SK-N-SH (cell line): ENCODE measurements at regions not wholly inside any gene's neighbourhood (a gene's known extent, or its start where the extent isn't known, plus 50 kb on each side); places are given as distances from the start of the nearest gene placed in this dataset.

ENCODE experiments used
- CTCF ChIA-PET: fragments of 300-600, 350-600 bp; formaldehyde crosslinking; extraction: SDS; loops from one replicate; lab custom pipeline; 2021; lab: Yijun Ruan, JAX
- POLR2A ChIA-PET: fragments of 350-600 bp; sonication (Branson Sonifier 250); formaldehyde crosslinking; extraction: SDS; loops from one replicate; lab custom pipeline; 2020; ENCODE audit warnings: antibody characterized with exemption, inconsistent platforms; lab: Yijun Ruan, JAX
- DNase-seq: peaks from one replicate; pipeline ENCODE4 v3.0.0; 2012
- H2AFZ ChIP-seq: fragments of 200-600 bp; sonication (generic); 2 replicates; pipeline ENCODE4 v1.8.1; 2016; ENCODE audit warnings: antibody characterized with exemption, mild to moderate bottlenecking, low read depth
- H3F3A ChIP-seq: fragments of 200-600 bp; sonication (generic); replicated peaks from 2 replicates; pipeline ENCODE3; 2016; ENCODE audit warnings: antibody characterized with exemption, mild to moderate bottlenecking; ENCODE audit not compliant: insufficient read depth
- H3K27ac ChIP-seq, 2 experiments: fragments of 200-500 bp in 1 of 2; fragments of 200-600 bp in 1 of 2; sonication (Bioruptor generic) in 1 of 2; sonication (generic), shearing (Covaris generic) in 1 of 2; 2 replicates each; pipeline versions ENCODE4 v1.5.1 to v1.6.1; 2014 to 2016; ENCODE audit warnings: low read depth in 2 of 2, inconsistent platforms in 1 of 2, low read length in 1 of 2, mild to moderate bottlenecking in 1 of 2, mixed read lengths in 1 of 2
- H3K27me3 ChIP-seq: fragments of 200-600 bp; sonication (generic), shearing (Covaris generic); 2 replicates; pipeline ENCODE4 v1.6.1; 2016; ENCODE audit warnings: mixed run types; ENCODE audit not compliant: insufficient read depth
- H3K36me3 ChIP-seq, 2 experiments: fragments of 200-500 bp in 1 of 2; fragments of 200-600 bp in 1 of 2; sonication (Bioruptor generic) in 1 of 2; sonication (generic) in 1 of 2; replicated peaks in 1 of 2; 2 replicates each; pipeline versions ENCODE3 to v1.5.1; 2014 to 2016; ENCODE audit warnings: low read length in 1 of 2, mild to moderate bottlenecking in 1 of 2; ENCODE audit not compliant: insufficient read depth in 2 of 2, control insufficient read depth in 1 of 2
- H3K4me1 ChIP-seq, 2 experiments: fragments of 200-500 bp in 1 of 2; fragments of 200-600 bp in 1 of 2; sonication (Bioruptor generic) in 1 of 2; sonication (generic), shearing (Covaris generic) in 1 of 2; 2 replicates each; pipeline versions ENCODE4 v1.5.1 to v1.6.1; 2014 to 2016; ENCODE audit warnings: low read depth in 1 of 2, low read length in 1 of 2, mixed run types in 1 of 2; ENCODE audit not compliant: insufficient read depth in 2 of 2, control insufficient read depth in 1 of 2
- H3K4me2 ChIP-seq: fragments of 200-600 bp; sonication (generic), shearing (Covaris generic); 2 replicates; pipeline ENCODE4 v1.6.1; 2017; ENCODE audit warnings: mixed run types
- H3K4me3 ChIP-seq, 2 experiments: fragments of 200-500 bp in 1 of 2; fragments of 200-600 bp in 1 of 2; sonication (Bioruptor generic) in 1 of 2; sonication (generic), shearing (Covaris generic) in 1 of 2; 2 replicates each; pipeline versions ENCODE4 v1.5.1 to v1.8.1; 2014 to 2016; ENCODE audit warnings: low read depth in 2 of 2, inconsistent platforms in 1 of 2, low read length in 1 of 2, mild to moderate bottlenecking in 1 of 2, mixed read lengths in 1 of 2, moderate library complexity in 1 of 2
- H3K79me2 ChIP-seq: fragments of 200-600 bp; sonication (generic); 2 replicates; pipeline ENCODE4 v1.8.1; 2017; ENCODE audit warnings: mild to moderate bottlenecking; ENCODE audit not compliant: insufficient read depth
- H3K9ac ChIP-seq: fragments of 200-600 bp; sonication (generic); 2 replicates; pipeline ENCODE4 v1.6.1; 2017; ENCODE audit warnings: mixed run types
- H3K9me2 ChIP-seq: fragments of 200-600 bp; sonication (generic); 2 replicates; pipeline ENCODE4 v1.6.1; 2017; ENCODE audit warnings: mixed run types
- H3K9me3 ChIP-seq: fragments of 200-600 bp; sonication (generic); 2 replicates; pipeline ENCODE4 v1.6.1; 2017; ENCODE audit warnings: mixed run types, mild to moderate bottlenecking, moderate library complexity
- H4K20me1 ChIP-seq: fragments of 200-600 bp; sonication (generic); 2 replicates; pipeline ENCODE4 v1.6.1; 2017; ENCODE audit warnings: mild to moderate bottlenecking, mixed run types; ENCODE audit not compliant: insufficient read depth
- GABPA ChIP-seq: IDR thresholded peaks from 2 replicates; pipeline ENCODE4 v1.4.0; 2012; ENCODE audit warnings: low read depth, mild to moderate bottlenecking
- JUND ChIP-seq: IDR thresholded peaks from 2 replicates; pipeline ENCODE4 v1.4.0; 2012
- MEF2A ChIP-seq: IDR thresholded peaks from 2 replicates; pipeline ENCODE4 v1.4.0; 2012; ENCODE audit warnings: low read depth, borderline replicate concordance
- MXI1 ChIP-seq: IDR thresholded peaks from 2 replicates; pipeline ENCODE4 v1.6.1; 2012; ENCODE audit warnings: mild to moderate bottlenecking, low read depth, low read length, improper control_type of control experiment
- PBX3 ChIP-seq: IDR thresholded peaks from 2 replicates; pipeline ENCODE4; 2012
- POLR2AphosphoS5 ChIP-seq: IDR thresholded peaks from 2 replicates; pipeline ENCODE4 v1.6.1; 2012; ENCODE audit warnings: low read depth, low read length
- RAD21 ChIP-seq: IDR thresholded peaks from 2 replicates; pipeline ENCODE4 v1.6.1; 2012; ENCODE audit warnings: mild to moderate bottlenecking, low read length
- REST ChIP-seq: IDR thresholded peaks from 2 replicates; pipeline ENCODE4 v1.6.1; 2012; ENCODE audit warnings: mild to moderate bottlenecking, low read depth, low read length, moderate library complexity
- SMC3 ChIP-seq: IDR thresholded peaks from 2 replicates; pipeline ENCODE4 v1.6.1; 2012; ENCODE audit warnings: low read depth, low read length, improper control_type of control experiment
- USF1 ChIP-seq: IDR thresholded peaks from 2 replicates; pipeline ENCODE4 v1.4.0; 2012; ENCODE audit warnings: low read depth, borderline replicate concordance
- USF2 ChIP-seq: fragments of 150-350 bp; IDR thresholded peaks from 2 replicates; pipeline ENCODE4 v1.6.1; 2017; ENCODE audit warnings: antibody characterized with exemption, low read length, low read depth, borderline replicate concordance
- WGBS: methylation state at CpG from one replicate; pipeline ENCODE4 v1.1.6; 2017; ENCODE audit warnings: low lambda C conversion rate; 5-methylcytosine and 5-hydroxymethylcytosine counted together

GRCh38 chr2:154637456-154637855 lies 61.0 kb upstream of the KCNJ3 start:
- Histone ChIP-seq H3K4me1 (no peaks in the 10 kb centered on the region), H3K9me2 (no peaks in the 10 kb centered on the region), H3F3A (peaks cover 3% of the 10 kb centered on the region), H3K4me3 (no peak overlapping the region), H3K27ac (no peak overlapping the region), H2AFZ (no peak overlapping the region), H3K9me3 (no peaks in the 10 kb centered on the region), H3K9ac (no peak overlapping the region), H3K27me3 (no peaks in the 10 kb centered on the region), H3K79me2 (no peaks in the 10 kb centered on the region; the same call in 1 of the 2 replicates), H3K4me2 (no peak overlapping the region), H4K20me1 (no peaks in the 10 kb centered on the region), H3K36me3 (no peaks in the 10 kb centered on the region)
- DNase-seq, result no peak
- no peak for TF ChIP-seq RAD21
- TF ChIP-seq USF1, result no peak
- no peak for TF ChIP-seq PBX3
- TF ChIP-seq JUND, result no peak
- TF ChIP-seq SMC3, result no peak
- TF ChIP-seq POLR2AphosphoS5, result no peak
- TF ChIP-seq USF2, result no peak
- no peak for TF ChIP-seq MXI1
- no peak for TF ChIP-seq GABPA
- no peak for TF ChIP-seq MEF2A
- TF ChIP-seq REST, result no peak
- ChIA-PET CTCF (interaction anchor here (1.0 kb wide), 1 partner anchor 14 kb away, joined by 3 read pairs; no protein-coding TSS in a partner anchor), POLR2A (no interaction called here)

GRCh38 chr2:154638783-154639182 lies 59.7 kb upstream of the KCNJ3 start:
- CTCF ChIA-PET, result interaction anchor here (0.6 to 2.0 kb wide), 2 partner anchors 15 to 640 kb away, joined by 4 to 8 read pairs; no protein-coding TSS in a partner anchor

More at GRCh38 chr2:154638783-154639182, 59.7 kb upstream of the KCNJ3 start:
- Histone ChIP-seq H3K9me3 (no peaks in the 10 kb centered on the region), H3K9ac (no peak overlapping the region), H3K4me2 (no peak overlapping the region), H3K27me3 (no peaks in the 10 kb centered on the region), H3F3A (no peaks in the 10 kb centered on the region), H2AFZ (no peak overlapping the region), H3K4me1 (no peaks in the 10 kb centered on the region), H3K79me2 (no peaks in the 10 kb centered on the region; the same call in 1 of the 2 replicates), H3K27ac (no peak overlapping the region), H4K20me1 (no peaks in the 10 kb centered on the region), H3K4me3 (no peak overlapping the region), H3K9me2 (no peaks in the 10 kb centered on the region), H3K36me3 (no peaks in the 10 kb centered on the region)
- POLR2A ChIA-PET, result no interaction called here
- DNase-seq, result no peak
- 50% methylated on average over 1 of the region's 1 CpG for WGBS
- no peak for TF ChIP-seq MEF2A
